ENCODE measurements at regions not wholly inside any gene's neighbourhood (a gene's known extent, or its start where the extent isn't known, plus 50 kb on each side); places are given as distances from the start of the nearest gene placed in this dataset.

GRCh38 chr9:80082213-80082612, 510.4 kb downstream of the TLE4 start:
- no peak for DNase-seq

- no peak for DNase-seq
These were observed 507.1 kb downstream of the TLE4 start for GRCh38 chr9:80078826-80079225.

GRCh38 chr9:80077059-80077458, 505.3 kb downstream of the TLE4 start:
- no peak for DNase-seq

GRCh38 chr9:80076162-80076561, 504.4 kb downstream of the TLE4 start:
- DNase-seq = no peak

GRCh38 chr9:80074439-80074838, 502.7 kb downstream of the TLE4 start:
- no peak for DNase-seq

DNA sequence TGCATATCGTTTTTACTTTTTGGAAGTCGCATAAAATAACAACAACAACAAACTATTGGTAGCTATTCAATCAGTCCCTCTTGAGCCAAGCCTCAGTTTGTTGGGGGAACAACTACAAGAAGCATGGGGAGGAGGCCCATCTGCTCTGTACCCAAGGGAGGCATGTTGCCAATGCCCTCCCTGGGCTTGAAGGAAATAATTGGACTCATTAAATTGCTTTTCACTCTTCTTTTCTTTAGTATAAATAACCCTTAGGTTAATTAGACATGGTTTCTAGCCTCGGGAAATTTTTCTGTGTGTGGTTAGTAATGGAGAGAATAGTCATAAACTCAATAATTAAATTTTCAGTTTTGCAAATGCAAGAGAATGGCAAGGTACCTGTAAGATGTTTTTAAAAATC, 500.7 kb downstream of the TLE4 start:
- DNase-seq = no peak

- DNase-seq = no peak
These were observed 498.4 kb downstream of the TLE4 start for GRCh38 chr9:80070071-80070742.

DNA sequence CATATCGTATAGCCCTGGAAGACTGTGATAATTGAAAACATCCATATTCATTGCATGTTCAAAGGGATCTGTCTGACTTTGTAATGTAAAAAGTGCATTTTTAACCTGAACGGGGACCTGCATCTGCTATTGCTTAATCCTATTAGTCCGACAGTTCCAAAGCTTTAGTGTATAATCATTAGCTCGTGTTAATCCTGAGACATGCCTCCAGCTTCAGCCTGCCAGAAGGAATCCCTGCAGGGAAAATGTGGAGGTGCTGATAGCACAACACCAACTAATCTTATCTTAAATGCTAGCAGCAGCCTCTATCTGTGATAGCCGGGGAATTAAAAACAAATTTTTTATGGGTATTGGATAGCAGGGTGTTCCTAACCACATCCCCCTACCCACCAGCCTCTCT, 495.2 kb downstream of the TLE4 start:
- no peak for DNase-seq

GRCh38 chr9:80062567-80062966, 490.8 kb downstream of the TLE4 start:
- no peak for DNase-seq

DNA sequence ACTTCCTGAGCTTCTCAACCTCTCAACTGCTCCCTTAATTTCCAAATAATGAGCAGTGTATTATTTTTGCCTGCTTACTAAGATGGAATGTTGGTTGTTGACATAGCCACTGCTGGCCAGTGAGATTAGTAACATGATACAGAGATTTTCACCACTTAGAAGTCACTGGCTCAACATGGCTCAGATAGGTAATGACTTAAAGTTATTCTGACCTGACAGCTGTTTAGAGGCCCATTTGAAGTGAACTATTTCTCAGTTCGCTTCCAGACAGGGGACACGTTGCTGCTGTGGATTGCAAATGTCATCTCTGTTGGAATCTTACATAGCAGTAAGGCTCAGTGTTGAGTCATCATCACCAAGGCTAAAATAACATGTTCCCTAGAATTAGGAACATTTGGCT, 490.2 kb downstream of the TLE4 start:
- DNase-seq = no peak

- no peak for DNase-seq
These were observed 489.3 kb downstream of the TLE4 start for GRCh38 chr9:80061096-80061495.

GRCh38 chr9:80059979-80060378, 488.2 kb downstream of the TLE4 start:
- DNase-seq = no peak

DNA sequence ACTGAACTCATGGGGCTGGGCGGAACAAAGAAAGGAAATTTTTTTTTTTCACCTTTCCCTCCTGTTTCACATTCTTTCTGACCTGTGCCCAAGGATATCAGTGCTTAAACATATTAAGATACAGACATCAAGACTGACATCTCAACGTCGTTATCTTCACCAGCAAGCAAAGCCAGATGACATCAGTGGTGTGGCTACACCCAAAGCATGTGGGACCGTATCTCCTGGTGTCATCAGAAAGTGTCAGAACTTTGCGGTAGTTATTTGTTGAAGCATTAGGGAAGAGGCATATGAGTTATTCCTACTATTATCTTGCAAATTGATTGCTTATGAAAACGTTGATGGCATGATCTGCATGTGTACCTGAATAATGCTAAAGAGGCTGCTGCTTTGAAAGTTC, 487.4 kb downstream of the TLE4 start:
- DNase-seq = no peak

- no peak for DNase-seq
These were observed 481.1 kb downstream of the TLE4 start for GRCh38 chr9:80052830-80053229.

GRCh38 chr9:80049096-80049782, 477.5 kb downstream of the TLE4 start:
- DNase-seq = no peak

GRCh38 chr9:80046481-80046880, 474.7 kb downstream of the TLE4 start:
- no peak for DNase-seq

DNA sequence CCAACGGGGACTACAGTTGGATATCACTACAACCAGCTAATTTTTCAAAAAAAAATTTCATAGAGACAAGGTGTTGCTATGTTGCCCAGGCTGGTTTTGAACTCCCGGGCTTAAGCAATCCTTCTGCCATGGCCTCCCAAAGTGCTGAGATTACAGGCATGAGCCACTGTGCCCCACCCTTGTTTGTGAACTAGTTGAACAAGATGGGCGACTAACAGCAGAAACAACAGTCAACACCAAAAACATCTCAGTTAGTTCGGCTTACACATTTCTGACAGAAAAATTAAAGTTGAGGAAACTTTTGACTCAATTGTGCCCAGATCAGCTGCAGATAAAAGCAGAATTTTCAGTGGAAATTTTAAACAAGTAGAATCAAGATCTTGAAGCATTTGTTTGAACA, 470.1 kb downstream of the TLE4 start:
- no peak for DNase-seq

DNA sequence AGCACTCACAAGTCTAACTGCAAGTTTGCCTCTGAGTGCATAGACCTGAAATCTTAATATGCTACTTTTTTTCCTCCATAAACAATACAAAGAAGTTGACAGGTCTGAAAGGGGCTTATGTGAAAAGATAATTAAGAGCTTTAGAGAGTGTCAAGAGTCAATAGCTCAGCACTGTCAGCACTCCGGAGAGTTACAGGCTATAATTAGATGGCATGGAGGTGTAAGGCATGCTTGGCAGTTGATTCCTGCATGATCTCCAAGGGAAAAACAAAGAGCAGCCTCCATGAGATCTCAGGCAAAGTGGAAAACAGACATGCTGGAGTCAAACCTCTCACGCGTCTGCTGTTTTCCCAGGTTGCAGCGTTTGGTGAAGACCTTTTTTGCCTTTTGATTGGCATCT, 468.7 kb downstream of the TLE4 start:
- no peak for DNase-seq

DNA sequence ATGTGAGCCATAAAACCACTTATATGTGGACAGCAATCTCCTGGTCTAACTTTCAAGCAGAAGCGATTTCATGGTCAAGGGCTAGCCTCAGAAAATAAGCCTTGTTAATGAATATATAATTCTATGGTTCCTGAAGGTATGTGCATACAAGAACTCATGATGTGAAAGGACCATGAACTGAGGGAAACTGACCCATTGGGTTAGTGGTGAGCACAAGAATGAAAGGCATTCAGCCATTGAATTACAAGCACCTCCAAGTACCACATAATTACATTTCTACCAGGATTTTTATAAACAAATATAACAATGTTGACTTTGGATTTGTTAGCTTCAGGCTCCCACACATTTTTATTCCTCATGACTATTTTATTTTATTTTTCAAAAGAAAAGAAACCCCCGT, 459.0 kb downstream of the TLE4 start:
- no peak for DNase-seq

- DNase-seq = no peak
These were observed 456.7 kb downstream of the TLE4 start for GRCh38 chr9:80028501-80028900.

- DNase-seq = no peak
These were observed 454.2 kb downstream of the TLE4 start for GRCh38 chr9:80025796-80026520.

DNA sequence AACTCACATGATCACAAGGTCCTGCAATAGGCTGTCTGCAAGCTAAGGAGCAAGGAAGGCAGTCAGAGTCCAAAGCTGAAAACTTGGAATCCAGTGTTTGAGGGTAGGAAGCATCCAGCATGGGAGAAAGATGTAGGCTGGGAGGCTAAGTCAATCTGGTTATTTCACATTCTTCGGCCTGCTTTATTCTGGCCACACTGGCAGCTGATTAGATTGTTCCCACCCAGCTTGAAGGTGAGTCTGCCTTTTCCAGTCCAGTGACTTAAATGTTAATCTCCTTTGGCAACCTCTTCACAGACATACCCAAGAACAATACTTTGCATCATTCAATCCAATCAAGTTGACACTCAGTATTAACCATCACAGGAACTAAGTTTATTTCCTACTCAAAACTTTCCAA, 453.4 kb downstream of the TLE4 start:
- no peak for DNase-seq

GRCh38 chr9:80020530-80020929, 448.8 kb downstream of the TLE4 start:
- no peak for DNase-seq

DNA sequence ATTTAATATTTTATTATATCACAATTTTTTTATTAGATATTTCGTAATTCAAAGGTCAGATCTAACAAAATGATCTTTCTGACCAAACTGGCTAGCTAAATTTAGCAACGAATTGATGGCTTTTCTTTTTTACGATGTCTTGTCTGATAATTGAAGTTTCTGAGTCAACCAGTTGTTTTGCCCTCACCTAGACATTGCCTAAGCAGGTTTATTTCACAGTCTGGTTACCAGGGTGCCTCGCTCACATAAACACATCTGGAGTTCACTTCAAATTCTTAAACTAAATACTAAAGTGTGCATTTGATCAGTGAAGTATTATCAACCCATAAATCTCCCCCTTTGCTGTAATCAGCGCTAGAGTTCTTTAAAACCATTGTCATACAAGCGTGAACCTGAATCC, 448.3 kb downstream of the TLE4 start:
- no peak for DNase-seq

Data from SIG-M5 (cell line).